ENCODE measurements at regions not wholly inside any gene's neighbourhood (a gene's known extent, or its start where the extent isn't known, plus 50 kb on each side); places are given as distances from the start of the nearest gene placed in this dataset.

DNA sequence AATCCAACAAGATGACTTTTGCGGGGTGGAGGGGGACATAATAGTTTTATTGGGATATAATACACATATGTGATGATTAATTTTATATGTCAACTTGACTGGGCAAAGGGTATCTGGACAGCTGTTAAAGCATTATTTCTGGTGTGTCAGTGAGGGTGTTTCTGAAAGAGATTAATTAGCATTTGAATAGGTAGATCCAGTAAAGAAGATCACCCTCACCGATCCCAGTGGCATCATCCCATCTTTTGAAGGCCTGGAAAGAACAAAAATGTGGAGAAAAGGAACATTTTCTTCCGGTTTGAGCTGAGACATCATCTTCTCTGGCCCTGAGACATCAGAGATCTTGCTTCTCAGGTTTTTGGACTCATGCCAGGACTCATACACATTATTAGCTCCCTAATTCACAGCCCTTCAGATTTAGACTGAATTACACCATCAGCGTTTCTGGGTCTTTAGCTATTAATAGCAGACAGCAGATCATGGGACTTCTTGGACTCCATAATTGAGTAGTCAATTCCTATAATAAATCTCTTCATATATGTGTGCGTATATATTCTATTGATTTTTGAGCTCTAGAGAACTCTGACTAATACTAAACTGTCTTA is 283.6 kb downstream of the PCNX1 start:
- no peak overlapping the region for H3K4me3 ChIP-seq (ENCODE audit: low read depth, low read length)
- TF ChIP-seq, protein P1, sequence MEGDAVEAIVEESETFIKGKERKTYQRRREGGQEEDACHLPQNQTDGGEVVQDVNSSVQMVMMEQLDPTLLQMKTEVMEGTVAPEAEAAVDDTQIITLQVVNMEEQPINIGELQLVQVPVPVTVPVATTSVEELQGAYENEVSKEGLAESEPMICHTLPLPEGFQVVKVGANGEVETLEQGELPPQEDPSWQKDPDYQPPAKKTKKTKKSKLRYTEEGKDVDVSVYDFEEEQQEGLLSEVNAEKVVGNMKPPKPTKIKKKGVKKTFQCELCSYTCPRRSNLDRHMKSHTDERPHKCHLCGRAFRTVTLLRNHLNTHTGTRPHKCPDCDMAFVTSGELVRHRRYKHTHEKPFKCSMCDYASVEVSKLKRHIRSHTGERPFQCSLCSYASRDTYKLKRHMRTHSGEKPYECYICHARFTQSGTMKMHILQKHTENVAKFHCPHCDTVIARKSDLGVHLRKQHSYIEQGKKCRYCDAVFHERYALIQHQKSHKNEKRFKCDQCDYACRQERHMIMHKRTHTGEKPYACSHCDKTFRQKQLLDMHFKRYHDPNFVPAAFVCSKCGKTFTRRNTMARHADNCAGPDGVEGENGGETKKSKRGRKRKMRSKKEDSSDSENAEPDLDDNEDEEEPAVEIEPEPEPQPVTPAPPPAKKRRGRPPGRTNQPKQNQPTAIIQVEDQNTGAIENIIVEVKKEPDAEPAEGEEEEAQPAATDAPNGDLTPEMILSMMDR (IDR thresholded peaks at IDR 0.05; ENCODE audit: control insufficient read depth, extremely low read depth, insufficient read depth) = no peak
- no peak for DNase-seq (ENCODE audit: low read depth)

DNA sequence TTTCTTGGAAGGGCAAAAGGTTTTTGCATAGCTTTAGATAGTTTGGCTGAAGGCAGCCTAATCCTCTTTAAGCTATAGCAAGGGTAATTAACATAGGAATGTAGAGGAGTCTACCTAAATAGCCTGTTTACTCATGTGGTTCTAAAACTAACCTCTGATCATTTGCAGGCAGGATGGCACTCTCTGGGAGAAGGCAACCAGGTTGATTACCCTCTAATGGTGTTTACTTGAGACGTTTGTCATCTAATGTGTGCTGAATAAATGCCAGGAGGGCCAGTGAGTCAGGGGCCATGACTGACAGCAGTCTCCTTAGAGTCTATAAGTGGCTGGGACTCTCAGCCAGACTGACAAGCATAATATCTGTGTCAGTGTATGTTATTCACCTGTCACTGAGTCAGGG is 286.4 kb downstream of the PCNX1 start:
- no peak for DNase-seq (ENCODE audit: low read depth)
- no peak overlapping the region for H3K4me3 ChIP-seq (ENCODE audit: low read depth, low read length)
- TF ChIP-seq, protein P1 (IDR thresholded peaks at IDR 0.05; ENCODE audit: control insufficient read depth, extremely low read depth, insufficient read depth) = no peak

DNA sequence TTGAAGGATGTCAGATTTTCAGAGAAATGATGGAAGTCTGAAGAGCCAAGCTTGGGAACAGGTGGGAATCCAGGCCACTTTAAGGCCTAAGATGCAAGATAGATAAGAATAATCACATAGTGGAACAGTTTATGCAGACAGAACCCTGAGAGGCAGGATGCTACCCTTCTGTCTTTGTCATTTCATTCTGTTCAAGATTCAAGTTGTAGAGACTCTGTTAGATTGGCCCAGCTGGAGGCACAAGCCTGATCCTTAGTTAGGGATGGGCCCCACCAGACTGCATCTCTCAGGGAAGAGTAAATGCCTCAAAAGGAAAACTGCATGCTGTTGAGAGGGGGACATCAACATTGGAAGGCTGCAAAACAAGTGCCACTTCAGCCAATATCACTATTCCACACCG is 287.0 kb downstream of the PCNX1 start:
- DNase-seq (ENCODE audit: low read depth) = no peak
- no peak overlapping the region for H3K4me3 ChIP-seq (ENCODE audit: low read depth, low read length)
- TF ChIP-seq, protein P1 (IDR thresholded peaks at IDR 0.05; ENCODE audit: control insufficient read depth, extremely low read depth, insufficient read depth) = no peak

DNA sequence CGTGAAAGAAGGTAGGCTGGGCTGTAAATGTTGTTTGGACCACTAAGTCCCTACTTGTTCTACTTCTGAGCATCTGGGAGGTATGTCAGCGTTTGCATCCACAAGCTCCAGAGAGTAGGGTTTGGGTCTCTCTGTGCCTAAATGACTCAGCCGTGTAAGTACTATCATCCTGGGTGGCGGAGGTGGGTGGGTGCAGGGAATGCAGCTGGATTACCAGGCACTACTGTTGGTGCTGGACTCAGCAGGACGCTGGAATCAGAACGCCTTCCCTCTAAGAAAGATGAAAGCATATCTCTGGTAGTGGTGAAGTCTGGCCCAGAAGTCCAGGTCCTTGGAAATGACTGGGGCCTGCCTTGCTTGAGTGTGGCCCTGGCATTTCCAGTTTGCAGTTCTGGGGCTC is 289.7 kb downstream of the PCNX1 start:
- no peak overlapping the region for H3K4me3 ChIP-seq (ENCODE audit: low read depth, low read length)
- no peak for DNase-seq (ENCODE audit: low read depth)

DNA sequence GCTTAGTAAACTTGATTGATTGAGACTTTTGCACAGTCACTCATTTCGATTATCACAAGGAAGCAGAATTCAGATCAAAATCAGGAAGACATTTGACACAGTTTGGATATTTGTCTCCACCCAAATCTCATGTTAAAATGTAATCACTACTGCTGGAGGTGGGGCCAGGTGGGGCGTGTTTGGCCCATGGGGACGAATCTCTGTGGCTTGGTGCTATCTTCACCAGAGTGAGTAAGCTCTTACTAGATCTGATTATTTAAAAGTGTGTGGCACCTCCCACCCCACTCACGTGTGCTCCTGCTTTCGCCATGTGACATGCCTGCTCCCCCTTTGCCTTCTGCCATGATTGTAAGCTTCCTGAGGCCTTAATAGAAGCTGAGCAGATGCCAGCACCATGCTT is 291.4 kb downstream of the PCNX1 start:
- H3K4me3 ChIP-seq (ENCODE audit: low read depth, low read length) = no peak overlapping the region
- TF ChIP-seq, protein P1 (IDR thresholded peaks at IDR 0.05; ENCODE audit: control insufficient read depth, extremely low read depth, insufficient read depth) = no peak
- no peak for DNase-seq (ENCODE audit: low read depth)

More for the DNA sequence above, 289.7 kb downstream of the PCNX1 start:
- TF ChIP-seq, protein P1 (IDR thresholded peaks at IDR 0.05; ENCODE audit: control insufficient read depth, extremely low read depth, insufficient read depth) = no peak

DNA sequence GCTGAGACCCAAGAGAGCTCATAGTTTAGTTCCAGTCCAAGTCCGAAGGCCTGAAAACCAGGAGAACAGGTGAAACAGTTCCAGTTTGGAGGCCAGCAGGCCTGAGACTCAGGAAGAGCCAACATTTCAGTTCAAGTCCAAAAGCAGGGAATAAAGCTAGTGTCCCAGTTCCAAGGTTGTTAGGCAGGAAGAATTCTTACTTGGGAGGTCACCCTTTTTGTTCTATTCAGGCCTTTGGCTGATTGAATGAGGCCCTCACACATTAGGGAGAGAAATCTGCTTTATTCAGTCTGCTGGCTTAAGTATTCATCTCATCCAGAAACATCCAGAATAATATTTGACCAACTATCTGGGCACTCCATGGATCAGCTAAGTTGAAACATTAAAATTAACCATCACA is 294.6 kb downstream of the PCNX1 start:
- TF ChIP-seq, protein P1 (IDR thresholded peaks at IDR 0.05; ENCODE audit: control insufficient read depth, extremely low read depth, insufficient read depth) = no peak
- H3K4me3 ChIP-seq (ENCODE audit: low read depth, low read length) = no peak overlapping the region
- no peak for DNase-seq (ENCODE audit: low read depth)

DNA sequence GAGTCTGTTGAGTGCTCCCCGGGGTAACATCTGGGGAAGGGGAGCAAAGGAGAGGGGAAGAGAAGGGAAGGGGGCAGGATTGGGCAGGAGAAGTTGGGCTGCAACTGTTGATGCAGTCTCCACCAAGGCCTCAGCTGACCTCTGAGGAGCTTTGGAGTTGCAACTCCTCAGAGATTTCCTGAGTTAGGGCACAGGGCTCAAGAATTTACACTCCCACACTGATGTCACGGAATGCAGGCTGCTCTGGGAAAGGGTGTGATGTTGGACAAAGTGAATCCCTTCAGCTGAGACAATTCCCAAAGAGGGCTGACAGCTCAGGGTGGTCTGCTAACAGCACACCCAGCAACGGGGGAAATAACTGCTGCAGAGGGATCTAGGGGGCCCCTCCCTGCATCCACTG is 295.6 kb downstream of the PCNX1 start:
- no peak for DNase-seq (ENCODE audit: low read depth)
- TF ChIP-seq, protein P1 (IDR thresholded peaks at IDR 0.05; ENCODE audit: control insufficient read depth, extremely low read depth, insufficient read depth) = no peak
- no peak overlapping the region for H3K4me3 ChIP-seq (ENCODE audit: low read depth, low read length)

All from LNCaP clone FGC (cell line).